Neural progenitor cell (in vitro differentiated cells): ENCODE measurements at regions not wholly inside any gene's neighbourhood (a gene's known extent, or its start where the extent isn't known, plus 50 kb on each side); places are given as distances from the start of the nearest gene placed in this dataset.
A peak's percentile ranks its signal among the peaks of the same experiment; 100 is the strongest.
"Not testable (repeated sequence)": the region's sequence is repeated elsewhere in the genome, so short reads cannot be mapped to it uniquely, and the experiment has no call there.

Source experiments
- DNase-seq: peaks from one replicate; pipeline ENCODE4 v3.0.0-alpha.2; 2016; ENCODE audit warnings: low spot score
- H2AFZ ChIP-seq: fragments of 200-600 bp; sonication (generic); replicated peaks from 2 replicates; pipeline ENCODE4 v1.6.1; 2016; ENCODE audit warnings: antibody characterized with exemption
- H3F3A ChIP-seq: fragments of 200-600 bp; sonication (generic); 2 replicates; pipeline ENCODE4 v1.6.1; 2016; ENCODE audit warnings: antibody characterized with exemption, low read depth
- H3K27ac ChIP-seq: fragments of 200-600 bp; sonication (generic); 2 replicates; pipeline ENCODE4 v1.5.1; 2016; ENCODE audit warnings: mild to moderate bottlenecking
- H3K27me3 ChIP-seq: fragments of 200-600 bp; sonication (generic); 2 replicates; pipeline ENCODE4 v1.6.1; 2016; ENCODE audit warnings: mild to moderate bottlenecking, moderate library complexity
- H3K36me3 ChIP-seq: fragments of 200-600 bp; sonication (generic); 2 replicates; pipeline ENCODE4 v1.5.1; 2016
- H3K4me1 ChIP-seq: fragments of 200-600 bp; sonication (generic); 2 replicates; pipeline ENCODE4 v1.6.1; 2016; ENCODE audit warnings: mixed run types
- H3K4me2 ChIP-seq: fragments of 200-600 bp; sonication (generic); 2 replicates; pipeline ENCODE4 v1.6.1; 2016
- H3K4me3 ChIP-seq: fragments of 200-600 bp; sonication (generic); 2 replicates; pipeline ENCODE4 v1.5.1; 2016
- H3K79me2 ChIP-seq: fragments of 200-600 bp; sonication (generic); 2 replicates; pipeline ENCODE4 v1.6.1; 2016; ENCODE audit warnings: low read depth
- H3K9ac ChIP-seq: fragments of 200-600 bp; sonication (generic); 2 replicates; pipeline ENCODE4 v1.6.1; 2016
- H3K9me3 ChIP-seq: fragments of 200-600 bp; sonication (generic); 2 replicates; pipeline ENCODE4 v1.5.1; 2016; ENCODE audit warnings: low read depth
- H4K20me1 ChIP-seq: fragments of 200-600 bp; sonication (generic); 2 replicates; pipeline ENCODE4 v1.6.1; 2016; ENCODE audit warnings: low read depth
- H3K27ac Mint-ChIP-seq: 3 replicates; pipeline ENCODE4 v1.8.0; 2021; ENCODE audit warnings: mixed read lengths
- H3K27me3 Mint-ChIP-seq: 2 replicates; pipeline ENCODE4 v1.8.0; 2022; ENCODE audit warnings: low read depth, mild to moderate bottlenecking, inconsistent platforms, moderate library complexity, mixed read lengths; ENCODE audit not compliant: insufficient read depth
- H3K36me3 Mint-ChIP-seq: 3 replicates; pipeline ENCODE4 v1.8.0; 2021; ENCODE audit warnings: mixed read lengths
- H3K4me1 Mint-ChIP-seq: 3 replicates; pipeline ENCODE4 v1.8.0; 2021; ENCODE audit warnings: mixed read lengths
- H3K4me3 Mint-ChIP-seq: 3 replicates; pipeline ENCODE4 v1.8.0; 2021; ENCODE audit warnings: mild to moderate bottlenecking, moderate library complexity, mixed read lengths
- H3K9me3 Mint-ChIP-seq: 3 replicates; pipeline ENCODE4 v1.8.0; 2020; ENCODE audit warnings: mixed read lengths
- CTCF ChIP-seq: fragments of 200-600 bp; sonication (generic); IDR thresholded peaks from 2 replicates; pipeline ENCODE4 v1.5.1; 2017; ENCODE audit warnings: antibody characterized with exemption, mild to moderate bottlenecking
- EZH2 ChIP-seq: fragments of 200-600 bp; sonication (generic); IDR thresholded peaks from 2 replicates; pipeline ENCODE4 v1.6.1; 2017; ENCODE audit warnings: antibody characterized with exemption, mild to moderate bottlenecking, moderate library complexity
- EZH2phosphoT487 ChIP-seq: fragments of 200-600 bp; sonication (generic); IDR thresholded peaks from 2 replicates; pipeline ENCODE4 v1.6.1; 2017; ENCODE audit warnings: antibody characterized with exemption

GRCh38 chrX:7480721-7481120 lies 332.8 kb upstream of the PUDP start:
- H3K4me3 Mint-ChIP-seq: no peak overlapping the region
- Histone ChIP-seq H3K36me3 (no peaks in the 10 kb centered on the region), H3K79me2 (no peaks in the 10 kb centered on the region), H3K4me3 (no peak overlapping the region), H3K27me3 (no peaks in the 10 kb centered on the region), H3K9me3 (peaks cover 5% of the 10 kb centered on the region), H3K27ac (no peak overlapping the region), H3F3A (no peaks in the 10 kb centered on the region), H3K4me2 (no peak overlapping the region), H2AFZ (no peak overlapping the region), H3K9ac (no peak overlapping the region), H4K20me1 (no peaks in the 10 kb centered on the region), H3K4me1 (no peaks in the 10 kb centered on the region)
- H3K36me3 Mint-ChIP-seq: no peaks in the 10 kb centered on the region
- H3K27me3 Mint-ChIP-seq: peaks cover 2% of the 10 kb centered on the region
- peaks cover 4% of the 10 kb centered on the region for H3K4me1 Mint-ChIP-seq
- DNase-seq: peak; percentile 54
- no peak for TF ChIP-seq EZH2phosphoT487
- TF ChIP-seq CTCF: no peak
- no peak for TF ChIP-seq EZH2
- no peak overlapping the region for H3K27ac Mint-ChIP-seq
- H3K9me3 Mint-ChIP-seq: peaks cover 13% of the 10 kb centered on the region

GRCh38 chrX:7462110-7462509 lies 314.2 kb upstream of the PUDP start:
- H3K4me2 ChIP-seq: no peak overlapping the region
- H3K9me3 ChIP-seq: peaks cover 6% of the 10 kb centered on the region
- H3K4me3 ChIP-seq: no peak overlapping the region
- H3K4me3 Mint-ChIP-seq: no peak overlapping the region
- H3K79me2 ChIP-seq: no peaks in the 10 kb centered on the region
- no peak for DNase-seq
- H3F3A ChIP-seq: no peaks in the 10 kb centered on the region
- no peak overlapping the region for H2AFZ ChIP-seq
- H3K9ac ChIP-seq: no peak overlapping the region
- no peaks in the 10 kb centered on the region for H3K36me3 ChIP-seq
- H3K4me1 ChIP-seq: no peaks in the 10 kb centered on the region
- H3K4me1 Mint-ChIP-seq: peaks cover 2% of the 10 kb centered on the region
- no peaks in the 10 kb centered on the region for H4K20me1 ChIP-seq
- no peaks in the 10 kb centered on the region for H3K36me3 Mint-ChIP-seq
- no peaks in the 10 kb centered on the region for H3K27me3 ChIP-seq
- H3K9me3 Mint-ChIP-seq: no peaks in the 10 kb centered on the region
- TF ChIP-seq EZH2: no peak
- TF ChIP-seq EZH2phosphoT487: no peak
- TF ChIP-seq CTCF: no peak
- H3K27ac ChIP-seq: no peak overlapping the region
- H3K27me3 Mint-ChIP-seq: no peaks in the 10 kb centered on the region
- no peak overlapping the region for H3K27ac Mint-ChIP-seq

- not testable (repeated sequence) for H3K27me3 ChIP-seq, H3F3A ChIP-seq, H3K9me3 Mint-ChIP-seq, H3K27ac Mint-ChIP-seq, H3K36me3 ChIP-seq, H4K20me1 ChIP-seq, H3K79me2 ChIP-seq, H3K4me3 ChIP-seq, H3K4me2 ChIP-seq, H3K4me1 ChIP-seq, H3K9ac ChIP-seq, H3K4me3 Mint-ChIP-seq, H3K27me3 Mint-ChIP-seq, H3K27ac ChIP-seq, H3K36me3 Mint-ChIP-seq, H2AFZ ChIP-seq, H3K4me1 Mint-ChIP-seq, H3K9me3 ChIP-seq, DNase-seq
Observed at GRCh38 chrX:7461051-7461450, 313.1 kb upstream of the PUDP start.

- Histone ChIP-seq H3K9ac (no peak overlapping the region), H4K20me1 (no peaks in the 10 kb centered on the region), H3K4me2 (no peak overlapping the region), H3K4me3 (no peak overlapping the region), H3K4me1 (no peaks in the 10 kb centered on the region), H3K79me2 (no peaks in the 10 kb centered on the region), H3K27me3 (no peaks in the 10 kb centered on the region), H3K36me3 (no peaks in the 10 kb centered on the region), H2AFZ (no peak overlapping the region), H3K9me3 (no peaks in the 10 kb centered on the region), H3F3A (no peaks in the 10 kb centered on the region), H3K27ac (no peak overlapping the region)
- H3K27ac Mint-ChIP-seq: no peak overlapping the region
- no peak for DNase-seq
- TF ChIP-seq CTCF (no peak), EZH2 (no peak), EZH2phosphoT487 (no peak)
- no peaks in the 10 kb centered on the region for H3K27me3 Mint-ChIP-seq
- H3K4me3 Mint-ChIP-seq: no peak overlapping the region
- no peaks in the 10 kb centered on the region for H3K4me1 Mint-ChIP-seq
- no peaks in the 10 kb centered on the region for H3K36me3 Mint-ChIP-seq
- H3K9me3 Mint-ChIP-seq: no peaks in the 10 kb centered on the region
Observed at GRCh38 chrX:7447801-7448499, 300.0 kb upstream of the PUDP start.
